ENCODE measurements at regions not wholly inside any gene's neighbourhood (a gene's known extent, or its start where the extent isn't known, plus 50 kb on each side); places are given as distances from the start of the nearest gene placed in this dataset.

GRCh38 chr5:88555674-88556073, 287.0 kb upstream of the TMEM161B start:
- peak overlapping the region; percentile 26; the same call in 1 of the 2 replicates for H3K4me2 ChIP-seq (ENCODE audit: low read length)
- H4K20me1 ChIP-seq (ENCODE audit: insufficient read depth, low read length): no peaks in the 10 kb centered on the region
- no peak for DNase-seq (ENCODE audit: low spot score)
- BruUV-seq (replicated peaks): no TSS peak
- no peaks in the 10 kb centered on the region for H3K4me1 ChIP-seq (ENCODE audit: insufficient read depth, low read length, poor library complexity, severe bottlenecking)
- intact Hi-C loops (cut with micrococcal nuclease; ENCODE audit: unreplicated experiment): no loop called here
- H3K4me3 ChIP-seq (ENCODE audit: low read depth, low read length, poor library complexity, severe bottlenecking): no peak overlapping the region
- no peaks in the 10 kb centered on the region for H3K9me3 ChIP-seq (ENCODE audit: low read length)
- ChIA-PET CTCF (ENCODE audit: unreplicated experiment) (no interaction called here), POLR2A (no interaction called here)
- no peak overlapping the region for H3K27ac ChIP-seq (ENCODE audit: low read depth, low read length, poor library complexity, severe bottlenecking)
- no peaks in the 10 kb centered on the region for H3K36me3 ChIP-seq (ENCODE audit: insufficient read depth, low read length)
- TF ChIP-seq EZH2phosphoT487 (IDR thresholded peaks at IDR 0.05; ENCODE audit: borderline replicate concordance, low read depth, low read length): no peak
- TF ChIP-seq CTCF (conservative IDR thresholded peaks at IDR 0.05; ENCODE audit: low read length): no peak
- H2AFZ ChIP-seq (ENCODE audit: low read length): no peak overlapping the region
- no peaks in the 10 kb centered on the region for H3K9me2 ChIP-seq (ENCODE audit: insufficient read depth, low read length)
- H3K79me2 ChIP-seq (ENCODE audit: insufficient read depth, low read depth, low read length): no peaks in the 10 kb centered on the region

GRCh38 chr5:88553986-88554385, 285.3 kb upstream of the TMEM161B start:
- CTCF ChIA-PET (ENCODE audit: unreplicated experiment): no interaction called here

More at GRCh38 chr5:88553986-88554385, 285.3 kb upstream of the TMEM161B start:
- no peak for TF ChIP-seq CTCF (conservative IDR thresholded peaks at IDR 0.05; ENCODE audit: low read length)
- TF ChIP-seq EZH2phosphoT487 (IDR thresholded peaks at IDR 0.05; ENCODE audit: borderline replicate concordance, low read depth, low read length): no peak
- no peak for DNase-seq (ENCODE audit: low spot score)
- Histone ChIP-seq H4K20me1 (ENCODE audit: insufficient read depth, low read length) (no peaks in the 10 kb centered on the region), H3K9me3 (ENCODE audit: low read length) (no peaks in the 10 kb centered on the region), H3K27ac (ENCODE audit: low read depth, low read length, poor library complexity, severe bottlenecking) (no peak overlapping the region), H3K9me2 (ENCODE audit: insufficient read depth, low read length) (no peaks in the 10 kb centered on the region), H3K4me1 (ENCODE audit: insufficient read depth, low read length, poor library complexity, severe bottlenecking) (no peaks in the 10 kb centered on the region), H3K36me3 (ENCODE audit: insufficient read depth, low read length) (no peaks in the 10 kb centered on the region), H3K79me2 (ENCODE audit: insufficient read depth, low read depth, low read length) (no peaks in the 10 kb centered on the region), H3K4me2 (ENCODE audit: low read length) (no peak overlapping the region), H3K4me3 (ENCODE audit: low read depth, low read length, poor library complexity, severe bottlenecking) (no peak overlapping the region), H2AFZ (ENCODE audit: low read length) (no peak overlapping the region)
- POLR2A ChIA-PET: no interaction called here
- intact Hi-C loops (cut with micrococcal nuclease; ENCODE audit: unreplicated experiment): no loop called here
- no TSS peak for BruUV-seq (replicated peaks)
